NCI-H2171 (cell line): ENCODE measurements at regions not wholly inside any gene's neighbourhood (a gene's known extent, or its start where the extent isn't known, plus 50 kb on each side); places are given as distances from the start of the nearest gene placed in this dataset.
A peak's percentile ranks its signal among the peaks of the same experiment; 100 is the strongest.
"Not testable (repeated sequence)": the region's sequence is repeated elsewhere in the genome, so short reads cannot be mapped to it uniquely, and the experiment has no call there.

Experiments
- DNase-seq: peaks from one replicate; lab custom pipeline; 2025; lab: John Stamatoyannopoulos, UW

- DNase-seq: no peak
Measured at GRCh38 chr7:50915621-50916020, 132.9 kb upstream of the GRB10 start.

- no peak for DNase-seq
Measured at GRCh38 chr7:50914460-50914859, 131.8 kb upstream of the GRB10 start.

DNA sequence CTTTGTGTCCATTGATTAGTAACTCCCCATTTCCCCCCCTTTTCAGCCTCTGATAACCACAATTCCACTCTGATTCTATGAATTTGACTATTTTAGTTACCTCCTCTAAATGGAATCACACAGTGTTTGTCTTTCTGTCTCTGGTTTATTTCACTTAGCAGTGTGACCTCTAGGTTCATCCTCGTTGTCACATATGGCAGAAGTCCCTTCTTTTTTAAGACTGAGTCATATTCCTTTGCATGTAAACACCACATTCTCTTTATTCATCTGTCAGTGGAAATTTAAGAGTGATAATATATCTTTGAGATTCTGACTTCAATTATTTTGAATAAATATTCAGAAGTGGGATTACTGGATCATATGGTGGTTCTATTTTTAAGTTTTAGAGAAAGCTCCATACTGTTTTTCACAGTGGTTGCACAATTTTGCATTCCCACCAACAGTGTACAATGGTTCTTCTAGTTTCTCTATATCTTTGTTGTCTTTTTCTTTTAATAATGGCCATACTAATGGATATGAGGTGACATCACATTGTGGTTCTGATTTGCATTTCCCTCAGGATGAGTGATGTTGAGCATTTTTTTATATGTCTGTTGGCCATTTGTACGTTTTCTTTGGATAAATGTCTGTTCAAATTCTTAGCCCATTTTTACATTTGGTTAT lies 126.1 kb upstream of the GRB10 start:
- DNase-seq: no peak

DNA sequence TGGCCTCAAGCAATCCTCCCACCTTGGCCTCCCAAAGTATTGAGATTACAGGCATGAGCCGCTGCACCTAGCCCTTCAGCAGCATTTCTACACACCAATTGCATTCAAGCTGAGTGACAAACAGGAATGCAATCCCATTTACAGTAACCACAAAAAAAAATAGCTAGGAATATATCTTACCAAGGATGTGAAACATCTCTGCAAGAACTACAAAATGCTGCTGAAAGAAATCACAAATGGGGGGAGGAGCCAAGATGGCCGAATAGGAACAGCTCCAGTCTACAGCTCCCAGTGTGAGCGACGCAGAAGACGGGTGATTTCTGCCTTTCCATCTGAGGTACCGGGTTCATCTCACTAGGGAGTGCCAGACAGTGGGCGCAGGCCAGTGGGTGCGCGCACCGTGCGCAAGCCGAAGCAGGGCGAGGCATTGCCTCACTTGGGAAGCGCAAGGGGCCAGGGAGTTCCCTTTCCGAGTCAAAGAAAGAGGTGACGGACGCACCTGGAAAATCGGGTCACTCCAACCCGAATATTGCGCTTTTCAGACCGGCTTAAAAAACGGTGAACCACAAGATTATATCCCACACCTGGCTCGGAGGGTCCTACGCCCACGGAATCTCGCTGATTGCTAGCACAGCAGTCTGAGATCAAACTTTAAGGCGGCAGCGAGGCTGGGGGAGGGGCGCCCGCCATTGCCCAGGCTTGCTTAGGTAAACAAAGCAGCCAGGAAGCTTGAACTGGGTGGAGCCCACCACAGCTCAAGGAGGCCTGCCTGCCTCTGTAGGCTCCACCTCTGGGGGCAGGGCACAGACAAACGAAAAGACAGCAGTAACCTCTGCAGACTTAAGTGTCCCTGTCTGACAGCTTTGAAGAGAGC lies 116.1 kb upstream of the GRB10 start:
- DNase-seq: not testable (repeated sequence)

DNA sequence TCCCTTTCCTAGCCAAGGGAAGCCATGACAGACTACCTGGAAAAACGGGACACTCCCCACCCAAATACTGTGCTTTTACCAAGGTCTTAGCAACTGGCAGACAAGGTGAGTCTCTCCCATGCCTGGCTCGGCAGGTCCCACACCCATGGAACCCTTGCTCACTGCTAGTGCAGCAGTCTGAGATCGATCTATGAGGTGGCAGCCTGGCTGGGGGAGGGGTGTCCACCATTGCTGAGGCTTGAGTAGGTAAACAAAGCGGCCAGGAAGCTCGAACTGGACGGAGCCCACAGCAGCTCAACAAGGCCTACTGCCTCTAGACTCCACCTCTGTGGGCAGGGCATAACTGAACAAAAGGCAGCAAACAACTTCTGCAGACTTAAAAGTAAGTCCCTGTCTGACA lies 104.4 kb upstream of the GRB10 start:
- DNase-seq: not testable (repeated sequence)

- DNase-seq: no peak
Measured at GRCh38 chr7:50872437-50872836, 89.7 kb upstream of the GRB10 start.

- DNase-seq: no peak
Measured at GRCh38 chr7:50869108-50869725, 86.5 kb upstream of the GRB10 start.

DNA sequence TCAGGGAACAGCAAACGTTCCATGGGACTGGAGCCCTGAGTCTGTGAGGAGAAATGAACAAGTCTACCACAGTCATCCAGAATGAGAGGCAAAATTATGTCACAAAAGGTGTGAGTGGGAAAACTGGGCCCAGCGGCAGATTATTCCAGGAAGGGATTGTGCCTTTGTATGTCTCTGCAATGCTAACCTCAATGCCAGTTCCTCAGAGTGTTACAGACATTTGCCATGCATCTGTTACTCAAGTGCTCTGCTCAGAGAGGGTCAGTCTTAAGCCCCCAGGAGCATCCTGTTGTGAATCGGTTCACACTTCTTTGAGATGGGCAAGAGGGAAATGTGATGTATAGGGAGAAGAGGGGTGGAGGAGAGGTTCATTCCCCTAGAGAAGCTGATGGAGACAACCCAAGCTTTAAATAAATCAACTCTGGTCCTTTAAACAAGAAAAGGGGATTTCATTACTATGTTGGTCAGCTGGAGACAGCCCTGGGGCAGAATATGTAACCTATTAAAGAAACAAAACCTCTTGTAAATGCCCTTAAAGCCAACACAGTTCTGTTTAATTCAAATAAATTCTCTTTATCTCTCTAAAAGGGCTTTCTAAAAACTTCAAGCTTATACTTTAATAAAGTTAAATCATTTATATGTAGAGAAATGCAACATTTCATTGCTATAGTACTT lies 85.9 kb upstream of the GRB10 start:
- DNase-seq: no peak

DNA sequence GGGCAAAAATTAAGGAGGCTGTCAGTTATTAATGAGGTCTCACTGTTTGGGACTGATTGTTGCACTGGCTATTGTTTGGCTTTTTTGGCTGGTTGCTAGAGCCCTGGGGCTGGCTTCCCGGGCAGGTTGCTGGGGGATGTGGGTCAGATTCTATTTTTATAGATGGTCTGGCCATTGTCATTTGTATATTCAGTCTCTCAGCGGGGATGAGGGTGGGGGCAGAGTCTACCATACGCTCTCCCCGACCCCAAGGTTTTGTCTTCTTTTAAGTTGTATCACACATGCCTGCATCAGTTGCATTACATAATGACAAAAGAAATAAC lies 84.3 kb upstream of the GRB10 start:
- DNase-seq: no peak

GRCh38 chr7:50866343-50867033 lies 83.8 kb upstream of the GRB10 start:
- no peak for DNase-seq

- no peak for DNase-seq
Measured at GRCh38 chr7:50865450-50865849, 82.8 kb upstream of the GRB10 start.

- no peak for DNase-seq
Measured at GRCh38 chr7:50864694-50865093, 82.0 kb upstream of the GRB10 start.

- DNase-seq: no peak
Measured at GRCh38 chr7:50863053-50863452, 80.4 kb upstream of the GRB10 start.

- no peak for DNase-seq
Measured at GRCh38 chr7:50862302-50862701, 79.6 kb upstream of the GRB10 start.

- no peak for DNase-seq
Measured at GRCh38 chr7:50860598-50860997, 77.9 kb upstream of the GRB10 start.

DNA sequence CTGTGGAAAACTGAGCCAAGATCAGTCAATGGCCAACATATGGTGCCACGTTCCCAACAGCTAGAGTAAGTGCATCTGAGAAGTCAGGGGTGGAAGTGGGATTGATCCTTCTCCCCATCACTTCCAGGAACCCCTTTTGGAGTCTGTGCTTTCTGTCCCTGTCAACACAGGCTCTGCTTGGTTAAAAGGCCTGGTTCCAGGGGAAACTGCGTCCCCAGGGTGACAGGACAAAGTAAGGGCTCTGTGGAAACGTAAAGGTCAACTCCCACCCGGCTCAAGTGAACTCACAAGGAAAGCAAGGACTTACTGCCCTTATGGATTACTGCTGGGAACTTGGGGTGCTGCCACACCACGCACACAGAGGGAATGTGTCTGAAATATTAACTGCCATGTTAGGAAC lies 77.5 kb upstream of the GRB10 start:
- DNase-seq: no peak

DNA sequence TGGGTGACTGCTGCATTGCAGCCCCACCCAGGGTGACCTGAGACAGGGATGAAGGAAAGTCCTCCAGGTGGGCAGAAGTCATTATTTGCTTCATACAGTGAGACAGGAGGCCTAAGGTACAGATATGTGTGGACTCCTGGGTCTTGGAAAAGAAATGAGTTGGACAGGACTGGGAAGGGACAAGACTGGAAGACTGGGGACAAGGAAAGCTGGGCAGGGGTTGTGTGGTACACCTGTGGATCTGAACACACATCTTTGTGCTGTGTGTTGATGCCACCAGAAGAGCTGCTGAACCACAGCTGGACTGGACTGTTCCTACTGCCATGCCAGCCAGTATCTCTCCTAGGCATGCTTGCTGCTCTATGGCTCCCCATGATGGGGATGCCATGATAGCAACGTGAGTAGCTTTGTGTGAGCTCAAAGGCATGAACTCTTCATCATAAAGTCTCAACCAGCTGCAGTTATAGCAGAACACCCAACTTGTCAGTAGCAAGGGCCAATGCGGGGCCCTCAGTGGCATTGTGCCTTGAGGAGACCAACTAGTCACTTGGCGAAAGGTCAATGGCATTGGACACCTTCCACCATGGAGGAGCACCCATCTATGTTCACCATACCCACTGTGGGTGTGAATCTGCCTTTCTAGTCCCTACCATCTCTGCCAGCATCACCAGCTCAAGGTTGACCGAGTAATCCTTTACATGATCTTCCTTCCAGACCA lies 76.0 kb upstream of the GRB10 start:
- no peak for DNase-seq

DNA sequence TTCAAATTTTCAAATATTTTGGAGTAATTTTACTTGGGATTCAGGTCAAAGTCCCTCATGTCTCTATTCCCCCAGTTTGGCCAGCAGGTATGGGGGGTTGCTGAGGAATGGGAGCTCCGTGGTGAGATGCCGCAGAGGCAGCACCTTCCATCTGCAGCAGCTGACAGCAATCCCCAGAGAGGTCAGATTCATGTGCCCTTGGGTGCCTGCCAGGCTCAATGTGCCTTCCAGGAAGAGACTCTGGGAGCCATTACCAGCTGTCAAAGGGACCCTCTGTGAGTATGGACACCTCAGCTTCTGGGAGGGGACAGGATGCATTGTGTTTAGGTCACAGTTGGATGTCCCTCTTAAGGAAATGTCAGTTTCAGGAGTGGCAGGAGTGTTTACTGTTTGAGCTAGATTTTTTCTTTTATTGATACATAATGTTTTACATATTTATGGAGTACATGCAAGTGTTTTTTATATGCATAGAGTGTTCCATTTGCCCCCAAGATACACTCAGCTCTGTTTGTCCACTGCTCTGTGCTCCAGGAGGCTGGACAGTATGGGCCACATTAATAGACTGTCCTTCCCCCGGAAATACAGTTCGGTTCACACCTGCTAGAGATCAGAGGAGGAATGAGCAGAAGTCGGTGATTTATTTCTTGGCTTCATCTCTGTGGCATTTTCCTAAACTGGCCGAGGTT lies 75.3 kb upstream of the GRB10 start:
- peak; percentile 37 for DNase-seq

GRCh38 chr7:50856806-50857205 lies 74.1 kb upstream of the GRB10 start:
- DNase-seq: no peak

GRCh38 chr7:50856231-50856630 lies 73.5 kb upstream of the GRB10 start:
- DNase-seq: no peak

GRCh38 chr7:50855526-50855925 lies 72.8 kb upstream of the GRB10 start:
- no peak for DNase-seq
